HEK293T (cell line): ENCODE measurements at regions not wholly inside any gene's neighbourhood (a gene's known extent, or its start where the extent isn't known, plus 50 kb on each side); places are given as distances from the start of the nearest gene placed in this dataset.

Experiments
- CTCF ChIA-PET: fragments of 350-600 bp; formaldehyde crosslinking; extraction: SDS; loops from one replicate; lab custom pipeline; 2021; ENCODE audit warnings: antibody characterized with exemption, inconsistent platforms; lab: Yijun Ruan, JAX
- POLR2A ChIA-PET: fragments of 350-600 bp; formaldehyde crosslinking; extraction: SDS; loops from one replicate; lab custom pipeline; 2020; ENCODE audit warnings: antibody characterized with exemption, inconsistent platforms; lab: Yijun Ruan, JAX
- DNase-seq: peaks from one replicate; pipeline ENCODE4 v3.0.0; 2012; ENCODE audit warnings: mixed read lengths; ENCODE audit errors: extremely low spot score
- ARNT ChIP-seq: fragments of 450-650 bp; IDR thresholded peaks from 2 replicates; pipeline ENCODE4 v1.6.1; 2017; ENCODE audit warnings: mild to moderate bottlenecking
- BHLHE40 ChIP-seq: fragments of 450-650 bp; IDR thresholded peaks from 2 replicates; pipeline ENCODE4 v1.6.1; 2016; ENCODE audit warnings: mild to moderate bottlenecking, moderate library complexity, borderline replicate concordance
- CTBP1 ChIP-seq: fragments of 450-650 bp; IDR thresholded peaks from 2 replicates; pipeline ENCODE4 v1.6.1; 2016; ENCODE audit warnings: borderline replicate concordance
- ELF4 ChIP-seq: fragments of 450-650 bp; IDR thresholded peaks from 2 replicates; pipeline ENCODE4 v1.6.1; 2017; ENCODE audit warnings: antibody characterized with exemption
- FOXA1 ChIP-seq: fragments of 450-650 bp; IDR thresholded peaks from 2 replicates; pipeline ENCODE4 v1.6.1; 2016; ENCODE audit warnings: mild to moderate bottlenecking
- FOXK2 ChIP-seq: fragments of 450-650 bp; IDR thresholded peaks from 2 replicates; pipeline ENCODE4 v1.6.1; 2016; ENCODE audit warnings: mild to moderate bottlenecking
- FOXM1 ChIP-seq: fragments of 450-650 bp; IDR thresholded peaks from 2 replicates; pipeline ENCODE4 v1.6.1; 2017; ENCODE audit warnings: mild to moderate bottlenecking, borderline replicate concordance
- HDGF ChIP-seq: fragments of 450-650 bp; IDR thresholded peaks from 2 replicates; pipeline ENCODE4 v1.6.1; 2017; ENCODE audit warnings: antibody characterized with exemption, borderline replicate concordance
- L3MBTL2 ChIP-seq: fragments of 450-650 bp; conservative IDR thresholded peaks from 2 replicates; pipeline ENCODE4 v1.6.1; 2016; ENCODE audit warnings: mild to moderate bottlenecking
- LEF1 ChIP-seq: fragments of 450-650 bp; IDR thresholded peaks from 2 replicates; pipeline ENCODE4 v1.6.1; 2017; ENCODE audit warnings: mild to moderate bottlenecking, borderline replicate concordance
- NFRKB ChIP-seq: fragments of 450-650 bp; IDR thresholded peaks from 2 replicates; pipeline ENCODE4 v1.6.1; 2016; ENCODE audit warnings: mild to moderate bottlenecking, moderate library complexity
- SP1 ChIP-seq: fragments of 450-650 bp; IDR thresholded peaks from 2 replicates; pipeline ENCODE4 v1.6.1; 2017
- SUZ12 ChIP-seq: fragments of 450-650 bp; IDR thresholded peaks from 2 replicates; pipeline ENCODE4 v1.6.1; 2016; ENCODE audit warnings: mild to moderate bottlenecking
- TARDBP ChIP-seq: fragments of 450-650 bp; IDR thresholded peaks from 2 replicates; pipeline ENCODE4 v1.6.1; 2016
- ZNF384 ChIP-seq: fragments of 450-650 bp; IDR thresholded peaks from 2 replicates; pipeline ENCODE4 v1.6.1; 2016
- TF ChIP-seq, protein P1 (sequence below): fragments of 450-650 bp; IDR thresholded peaks from 2 replicates; pipeline ENCODE4 v1.6.1; 2016

DNA sequence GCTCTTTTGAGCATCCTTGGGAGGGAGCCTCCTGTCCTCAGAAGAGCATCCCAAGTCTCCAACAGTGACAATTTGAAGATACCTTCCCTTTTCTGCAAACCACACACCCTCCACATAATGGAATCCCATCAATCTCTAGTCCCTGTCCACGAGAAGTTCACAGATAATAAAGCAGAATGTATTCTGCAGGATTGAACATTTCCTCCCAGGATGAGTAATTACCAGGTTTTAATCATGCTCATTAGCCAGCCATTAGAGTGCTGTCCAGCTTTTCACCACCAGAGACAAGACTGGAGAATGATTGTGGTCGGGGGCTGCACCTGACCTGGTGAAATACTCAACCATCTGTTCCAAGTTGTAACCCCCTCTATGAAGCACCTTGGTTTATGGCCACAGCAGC is 958.6 kb downstream of the KCNMA1 start:
- no peak for DNase-seq
- no peak for TF ChIP-seq L3MBTL2
- no peak for TF ChIP-seq FOXK2
- TF ChIP-seq ARNT, result no peak
- TF ChIP-seq TARDBP, result no peak
- TF ChIP-seq BHLHE40, result no peak
- no peak for TF ChIP-seq ELF4
- no peak for TF ChIP-seq HDGF
- no peak for TF ChIP-seq ZNF384
- no peak for TF ChIP-seq NFRKB
- no peak for TF ChIP-seq FOXM1
- no peak for TF ChIP-seq CTBP1
- no peak for TF ChIP-seq SUZ12
- no peak for TF ChIP-seq FOXA1
- no peak for TF ChIP-seq LEF1
- TF ChIP-seq, protein P1, sequence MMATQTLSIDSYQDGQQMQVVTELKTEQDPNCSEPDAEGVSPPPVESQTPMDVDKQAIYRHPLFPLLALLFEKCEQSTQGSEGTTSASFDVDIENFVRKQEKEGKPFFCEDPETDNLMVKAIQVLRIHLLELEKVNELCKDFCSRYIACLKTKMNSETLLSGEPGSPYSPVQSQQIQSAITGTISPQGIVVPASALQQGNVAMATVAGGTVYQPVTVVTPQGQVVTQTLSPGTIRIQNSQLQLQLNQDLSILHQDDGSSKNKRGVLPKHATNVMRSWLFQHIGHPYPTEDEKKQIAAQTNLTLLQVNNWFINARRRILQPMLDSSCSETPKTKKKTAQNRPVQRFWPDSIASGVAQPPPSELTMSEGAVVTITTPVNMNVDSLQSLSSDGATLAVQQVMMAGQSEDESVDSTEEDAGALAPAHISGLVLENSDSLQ, result no peak
- TF ChIP-seq SP1, result no peak
- ChIA-PET CTCF (no interaction called here), POLR2A (no interaction called here)

DNA sequence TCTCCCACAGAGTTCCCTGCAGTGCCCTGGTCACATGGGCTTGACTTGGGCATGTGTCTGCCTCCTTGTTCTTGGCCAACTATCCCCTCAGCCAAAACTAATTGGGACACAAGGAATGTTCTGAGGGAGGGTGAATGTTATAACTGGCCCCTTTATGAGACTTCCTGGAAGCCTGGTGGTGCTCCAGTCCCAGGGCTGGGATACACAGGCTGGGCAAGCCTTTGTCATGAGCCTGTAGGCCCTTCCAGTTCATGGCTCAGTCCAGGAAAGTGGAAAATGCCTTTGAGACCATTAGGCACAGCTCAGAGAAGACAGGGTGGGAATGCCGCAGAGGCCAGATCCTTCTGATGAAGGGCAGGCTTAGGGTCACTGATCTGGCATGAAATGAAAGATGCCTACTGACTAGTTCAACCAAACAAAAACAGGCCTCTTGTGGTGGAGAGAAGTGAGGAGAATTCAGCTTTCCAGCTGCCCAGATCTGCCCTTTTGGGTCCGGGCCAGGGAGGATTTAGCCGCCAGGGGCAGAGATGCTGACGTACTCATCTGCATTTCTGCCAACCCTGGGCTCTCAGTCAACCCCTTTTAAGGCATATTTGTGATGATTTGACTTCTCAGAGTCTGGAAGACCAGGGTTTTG is 961.5 kb downstream of the KCNMA1 start:
- DNase-seq, result no peak
- POLR2A ChIA-PET, result no interaction called here
- CTCF ChIA-PET, result no interaction called here
- TF ChIP-seq LEF1 (no peak), FOXM1 (no peak)

DNA sequence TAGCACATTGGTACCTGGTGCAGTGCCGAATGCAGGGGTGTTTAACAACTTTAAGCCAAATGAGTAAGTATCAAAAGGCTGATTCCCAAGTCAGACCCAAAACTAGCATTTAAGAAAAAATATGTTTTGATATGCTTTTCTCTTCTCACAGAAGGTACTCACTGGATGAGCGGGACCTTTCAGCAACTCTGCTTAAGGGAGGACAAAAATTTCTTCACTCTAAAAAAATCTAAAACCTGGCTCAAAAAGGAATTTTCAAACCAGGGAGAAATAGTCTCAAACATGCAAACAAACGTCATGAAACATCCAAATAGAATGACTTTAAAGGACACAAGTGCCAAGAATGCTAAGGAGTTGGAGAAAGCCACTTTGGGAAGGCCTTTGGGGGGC is 962.1 kb downstream of the KCNMA1 start:
- DNase-seq, result no peak
- TF ChIP-seq SUZ12 (no peak), FOXM1 (no peak), L3MBTL2 (no peak), LEF1 (no peak), ELF4 (no peak), TARDBP (no peak), FOXA1 (no peak), BHLHE40 (no peak), SP1 (no peak), ARNT (no peak)
- TF ChIP-seq, protein P1, result no peak
- POLR2A ChIA-PET, result no interaction called here
- CTCF ChIA-PET, result no interaction called here

DNA sequence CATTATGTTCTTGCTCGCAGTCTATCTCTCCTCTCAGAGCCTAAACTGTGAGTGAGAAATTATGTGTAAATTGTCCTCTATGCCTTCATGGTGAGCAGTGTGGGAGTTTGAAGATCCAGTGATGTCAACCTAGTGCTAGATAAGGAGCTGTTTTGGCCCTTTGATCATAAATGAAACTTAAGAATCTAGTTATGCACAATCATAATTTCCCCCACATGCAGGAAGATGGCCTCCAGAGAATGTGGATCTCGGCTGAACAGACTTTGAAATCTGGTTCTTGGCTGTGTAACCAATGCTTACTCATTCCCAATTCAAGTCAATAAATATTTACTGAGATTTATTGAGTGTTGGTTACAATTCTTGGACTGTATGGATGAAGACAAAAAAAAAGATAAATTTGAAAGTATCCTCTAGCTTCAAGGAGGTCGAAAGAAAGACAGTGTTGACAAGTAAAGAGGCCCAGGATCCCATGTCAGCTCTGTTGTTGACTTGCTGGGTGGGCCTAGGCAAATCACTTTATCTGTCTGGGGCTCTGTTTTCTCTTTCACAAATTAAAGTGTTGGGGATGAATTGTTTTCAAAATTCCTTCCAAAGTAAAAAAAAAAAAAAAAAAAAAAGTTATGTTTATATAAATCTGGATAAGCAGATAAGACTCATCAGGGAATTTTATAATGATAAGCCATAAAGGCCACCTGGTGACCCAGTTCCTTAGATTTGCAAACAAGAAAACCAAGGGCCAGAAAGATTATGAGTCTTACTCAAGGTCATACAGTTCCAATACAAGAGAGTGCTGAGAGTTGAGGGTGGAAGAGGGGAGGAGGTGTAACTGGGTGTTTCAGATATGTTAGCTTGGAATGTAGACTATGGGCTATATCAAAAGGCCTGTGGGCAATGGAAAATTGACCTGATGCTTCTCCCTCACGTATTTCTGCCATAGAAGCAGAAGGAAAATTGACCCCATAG is 969.9 kb downstream of the KCNMA1 start:
- DNase-seq, result no peak
- CTCF ChIA-PET, result no interaction called here
- TF ChIP-seq FOXM1 (no peak), ARNT (no peak), ZNF384 (no peak), FOXA1 (no peak), FOXK2 (no peak), SUZ12 (no peak), NFRKB (no peak), ELF4 (no peak)
- POLR2A ChIA-PET, result no interaction called here

DNA sequence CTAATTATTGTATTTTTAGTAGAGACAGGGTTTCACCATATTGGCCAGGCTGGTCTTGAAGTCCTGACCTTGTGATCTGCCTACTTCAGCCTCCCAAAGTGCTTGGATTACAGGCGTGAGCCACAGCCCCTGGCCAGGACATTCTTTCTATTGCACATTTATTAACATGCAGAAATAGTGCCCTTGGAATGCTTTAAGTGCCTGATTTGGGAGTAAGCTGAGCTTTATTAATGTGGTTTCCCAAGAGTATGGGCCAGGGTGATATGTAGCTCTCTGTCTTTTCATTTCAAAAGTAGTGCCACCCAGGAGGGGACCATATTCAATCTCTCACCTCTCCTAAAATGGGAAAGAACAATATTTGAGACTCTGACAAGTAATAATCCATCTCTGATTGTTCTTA is 970.7 kb downstream of the KCNMA1 start:
- ChIA-PET CTCF (no interaction called here), POLR2A (no interaction called here)
- no peak for DNase-seq
- no peak for TF ChIP-seq ZNF384

GRCh38 chr10:76665029-76665428 is 972.6 kb downstream of the KCNMA1 start:
- CTCF ChIA-PET, result no interaction called here
- TF ChIP-seq ARNT (no peak), CTBP1 (no peak), FOXM1 (no peak), BHLHE40 (no peak), L3MBTL2 (no peak)
- DNase-seq, result no peak
- POLR2A ChIA-PET, result no interaction called here

DNA sequence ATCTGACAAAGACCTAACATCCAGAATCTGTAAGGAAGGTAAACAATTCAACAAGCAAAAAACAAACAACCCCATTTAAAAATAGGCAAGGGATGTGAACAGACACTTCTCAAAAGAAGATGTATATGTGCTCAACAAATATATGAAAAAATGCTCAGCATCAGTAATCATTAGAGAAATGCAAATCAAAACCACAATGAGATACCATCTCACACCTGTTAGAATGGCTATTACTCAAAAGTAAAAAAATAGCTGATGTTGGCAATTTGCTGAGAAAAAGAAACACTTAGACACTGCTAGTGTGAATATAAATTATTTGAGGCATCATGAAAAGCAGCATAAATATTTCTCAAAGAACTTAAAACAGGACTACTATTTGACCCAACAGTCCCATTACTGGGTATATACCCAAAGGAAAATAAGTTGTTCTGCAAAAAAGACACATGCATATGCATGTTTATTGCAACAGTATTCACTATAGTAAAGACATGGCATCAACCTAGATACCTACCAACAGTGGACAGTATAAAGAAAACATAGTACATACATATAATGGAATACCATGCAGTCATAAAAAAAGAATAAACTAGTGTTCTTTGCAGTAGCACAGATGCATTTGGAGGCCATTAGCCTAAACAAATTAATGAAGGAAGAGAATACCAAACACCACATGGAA is 980.1 kb downstream of the KCNMA1 start:
- TF ChIP-seq HDGF (no peak), ZNF384 (no peak), CTBP1 (no peak), FOXM1 (no peak), LEF1 (no peak), L3MBTL2 (no peak)
- no peak for DNase-seq
- ChIA-PET POLR2A (no interaction called here), CTCF (no interaction called here)
